ENCODE measurements at regions not wholly inside any gene's neighbourhood (a gene's known extent, or its start where the extent isn't known, plus 50 kb on each side); places are given as distances from the start of the nearest gene placed in this dataset.
A peak's percentile ranks its signal among the peaks of the same experiment; 100 is the strongest.

DNA sequence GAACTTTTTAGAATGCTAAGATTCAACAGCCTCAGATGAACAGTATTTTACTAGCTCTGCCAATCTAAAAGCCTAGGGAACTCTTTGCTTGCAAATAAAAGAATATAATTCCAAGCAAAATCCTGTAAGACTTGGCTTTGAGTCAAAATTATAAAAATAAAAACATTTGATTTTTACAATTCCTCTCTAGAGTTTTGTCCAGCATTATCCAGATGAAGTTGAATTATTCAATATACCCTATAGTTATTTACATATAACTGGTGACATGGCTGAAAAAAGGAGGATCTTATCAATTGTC is 378.3 kb downstream of the ETS1 start:
- no peak overlapping the region for H3K4me3 ChIP-seq (ENCODE audit: low read length)
- no peak for TF ChIP-seq CTCF (conservative IDR thresholded peaks at IDR 0.05; ENCODE audit: low read length)
- no peak for DNase-seq (ENCODE audit: low read depth)

DNA sequence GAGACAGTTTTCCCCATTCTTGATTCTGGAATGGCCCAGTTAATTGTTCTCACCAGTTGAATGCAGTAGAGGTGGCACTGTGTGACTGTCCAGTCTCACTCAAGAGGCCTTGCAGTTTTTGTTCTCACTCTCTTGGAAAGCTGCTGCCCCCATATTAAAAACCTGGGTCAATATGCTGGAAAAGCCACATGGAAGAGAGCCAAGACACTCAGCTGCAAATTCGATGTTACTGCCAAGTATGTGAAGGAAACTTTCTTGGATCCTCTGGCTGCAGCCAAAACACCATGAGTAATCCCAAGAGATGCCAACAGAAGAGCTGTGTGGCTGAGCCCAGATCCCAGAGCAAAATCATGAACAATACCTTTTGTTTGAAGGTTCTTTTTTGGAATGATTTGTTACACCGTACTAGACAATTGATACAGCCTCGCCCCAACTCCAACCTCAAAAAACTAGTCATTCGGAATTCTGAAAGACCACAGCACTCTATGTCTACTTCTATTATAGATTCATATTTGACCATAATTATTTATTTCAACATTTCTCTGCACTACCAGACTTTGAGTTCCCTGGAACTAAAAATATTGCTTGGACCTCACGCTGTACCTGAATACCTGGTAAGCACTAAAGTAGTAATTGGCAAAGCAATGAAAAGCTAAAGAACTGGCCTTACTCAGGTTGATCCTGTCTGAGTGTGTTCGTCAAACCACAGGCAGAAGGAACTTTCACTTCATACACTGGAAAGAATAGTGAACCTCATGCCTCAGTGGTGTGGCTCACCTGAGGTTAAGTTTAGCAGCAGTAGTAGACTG is 378.8 kb downstream of the ETS1 start:
- no peak overlapping the region for H3K4me3 ChIP-seq (ENCODE audit: low read length)
- no peak for TF ChIP-seq CTCF (conservative IDR thresholded peaks at IDR 0.05; ENCODE audit: low read length)
- peak; percentile 97 for DNase-seq (ENCODE audit: low read depth)

DNA sequence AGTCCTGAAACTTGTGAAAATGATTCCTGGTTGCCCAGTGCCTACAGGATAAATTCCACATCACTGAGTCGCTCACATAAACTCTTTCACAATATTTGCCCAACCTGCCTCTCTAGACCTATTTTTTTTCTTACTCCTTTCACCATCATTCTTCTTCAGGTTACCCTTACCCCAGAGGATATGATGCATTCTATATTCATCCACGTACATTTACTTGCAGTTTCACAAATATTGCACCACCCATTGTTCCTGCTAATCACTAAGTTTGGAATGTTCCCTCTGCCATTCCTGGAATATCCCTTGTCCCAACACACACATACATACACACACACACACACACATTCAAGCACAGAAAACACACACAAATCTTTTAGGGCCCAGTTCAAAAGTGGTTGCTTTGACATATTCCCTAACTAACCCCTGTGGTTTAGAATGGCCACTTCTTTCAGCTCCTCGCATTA is 379.5 kb downstream of the ETS1 start:
- TF ChIP-seq CTCF (conservative IDR thresholded peaks at IDR 0.05; ENCODE audit: low read length), result no peak
- no peak overlapping the region for H3K4me3 ChIP-seq (ENCODE audit: low read length)
- DNase-seq (ENCODE audit: low read depth), result peak; percentile 99

DNA sequence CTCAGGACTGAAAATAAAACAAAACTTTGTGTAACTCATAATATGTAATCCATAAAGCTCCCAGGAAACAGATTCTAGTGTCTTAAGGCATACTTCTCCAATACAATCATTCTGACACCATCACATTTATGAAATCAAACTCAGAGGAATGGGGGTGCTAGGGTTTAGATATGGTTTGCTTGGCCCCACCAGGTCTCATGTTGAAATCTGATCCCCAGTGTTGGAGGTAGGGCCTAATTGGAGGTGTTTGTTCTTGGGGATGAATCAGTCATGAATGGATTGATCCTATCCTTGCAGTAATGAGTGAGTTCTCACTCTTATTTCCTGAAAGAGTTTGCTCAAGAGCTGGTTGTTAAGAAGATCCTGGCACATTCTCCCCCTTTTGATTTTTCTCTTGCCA is 380.9 kb downstream of the ETS1 start:
- H3K4me3 ChIP-seq (ENCODE audit: low read length), result no peak overlapping the region
- no peak for DNase-seq (ENCODE audit: low read depth)

DNA sequence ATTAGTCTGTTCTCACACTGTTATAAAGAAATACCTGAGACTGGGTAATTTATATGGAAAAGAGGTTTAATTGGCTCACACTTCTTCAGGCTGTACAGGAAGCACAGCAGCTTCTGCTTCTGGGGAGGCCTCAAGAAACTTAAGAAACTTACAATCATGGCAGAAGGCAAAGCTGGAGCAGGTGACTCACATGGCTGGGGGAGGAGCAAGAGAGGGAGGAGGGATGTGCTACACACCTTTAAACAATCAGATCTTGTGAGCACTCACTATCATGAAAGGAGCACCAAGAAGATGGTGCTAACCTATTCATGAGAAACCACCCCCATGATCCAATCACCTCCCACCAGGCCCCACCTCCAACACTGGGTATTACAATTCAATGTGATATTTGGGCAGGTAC is 381.6 kb downstream of the ETS1 start:
- TF ChIP-seq CTCF (conservative IDR thresholded peaks at IDR 0.05; ENCODE audit: low read length), result no peak
- H3K4me3 ChIP-seq (ENCODE audit: low read length), result no peak overlapping the region
- no peak for DNase-seq (ENCODE audit: low read depth)

More for the DNA sequence above, 380.9 kb downstream of the ETS1 start:
- no peak for TF ChIP-seq CTCF (conservative IDR thresholded peaks at IDR 0.05; ENCODE audit: low read length)

- DNase-seq (ENCODE audit: low read depth), result no peak
- no peak for TF ChIP-seq CTCF (conservative IDR thresholded peaks at IDR 0.05; ENCODE audit: low read length)
Observed at GRCh38 chr11:128204898-128205297, 382.5 kb downstream of the ETS1 start.

DNA sequence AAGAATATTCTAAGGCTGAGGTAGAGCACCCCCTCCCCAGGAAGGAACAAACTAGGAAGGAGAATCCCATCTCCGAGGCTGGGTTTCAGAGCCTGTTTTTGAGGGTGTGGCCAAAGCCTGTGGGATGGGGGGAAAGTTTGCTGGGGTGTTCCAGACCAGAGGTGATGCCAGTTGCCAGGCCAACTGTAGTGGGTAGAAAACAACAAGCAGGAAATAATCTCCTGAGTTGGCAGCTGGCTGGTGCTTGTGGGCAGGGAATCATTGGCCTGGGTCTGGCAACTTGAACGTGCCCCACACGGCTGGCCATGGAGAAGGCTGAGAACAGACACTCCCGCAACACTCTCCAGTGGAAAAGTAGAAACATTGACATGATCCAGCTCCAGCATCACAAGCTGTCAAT is 385.6 kb downstream of the ETS1 start:
- DNase-seq (ENCODE audit: low read depth), result no peak
- no peak overlapping the region for H3K4me3 ChIP-seq (ENCODE audit: low read length)
- TF ChIP-seq CTCF (conservative IDR thresholded peaks at IDR 0.05; ENCODE audit: low read length), result no peak

More at GRCh38 chr11:128204898-128205297, 382.5 kb downstream of the ETS1 start:
- H3K4me3 ChIP-seq (ENCODE audit: low read length), result no peak overlapping the region
